Osteocyte (in vitro differentiated cells): ENCODE measurements at regions not wholly inside any gene's neighbourhood (a gene's known extent, or its start where the extent isn't known, plus 50 kb on each side); places are given as distances from the start of the nearest gene placed in this dataset.

Source experiments
- DNase-seq: peaks from one replicate; pipeline ENCODE4 v3.0.0; 2021; ENCODE audit warnings: mixed read lengths; ENCODE audit not compliant: unreplicated experiment; ENCODE audit errors: extremely low spot score
- H3K27ac Mint-ChIP-seq: one replicate; pipeline ENCODE4 v1.8.0; 2021; ENCODE audit warnings: mild to moderate bottlenecking, mixed read lengths; ENCODE audit not compliant: unreplicated experiment
- H3K27me3 Mint-ChIP-seq: one replicate; pipeline ENCODE4 v1.8.0; 2021; ENCODE audit warnings: mixed read lengths; ENCODE audit not compliant: unreplicated experiment
- H3K36me3 Mint-ChIP-seq: one replicate; pipeline ENCODE4 v1.8.0; 2021; ENCODE audit warnings: mixed read lengths; ENCODE audit not compliant: unreplicated experiment
- H3K4me1 Mint-ChIP-seq: one replicate; pipeline ENCODE4 v1.8.0; 2021; ENCODE audit warnings: mixed read lengths; ENCODE audit not compliant: unreplicated experiment
- H3K4me3 Mint-ChIP-seq: one replicate; pipeline ENCODE4 v1.8.0; 2021; ENCODE audit warnings: mild to moderate bottlenecking, moderate library complexity, mixed read lengths; ENCODE audit not compliant: unreplicated experiment
- H3K9me3 Mint-ChIP-seq: one replicate; pipeline ENCODE4 v1.8.0; 2021; ENCODE audit warnings: mixed read lengths; ENCODE audit not compliant: unreplicated experiment
- TF ChIP-seq, protein P1 (sequence below): fragments of 200-600 bp; sonication (generic); IDR thresholded peaks from 2 replicates; pipeline ENCODE4 v1.5.0; 2021; ENCODE audit warnings: antibody characterized with exemption, mild to moderate bottlenecking, moderate library complexity

GRCh38 chr7:85376589-85376988, 189.7 kb upstream of the SEMA3D start:
- TF ChIP-seq, protein P1, sequence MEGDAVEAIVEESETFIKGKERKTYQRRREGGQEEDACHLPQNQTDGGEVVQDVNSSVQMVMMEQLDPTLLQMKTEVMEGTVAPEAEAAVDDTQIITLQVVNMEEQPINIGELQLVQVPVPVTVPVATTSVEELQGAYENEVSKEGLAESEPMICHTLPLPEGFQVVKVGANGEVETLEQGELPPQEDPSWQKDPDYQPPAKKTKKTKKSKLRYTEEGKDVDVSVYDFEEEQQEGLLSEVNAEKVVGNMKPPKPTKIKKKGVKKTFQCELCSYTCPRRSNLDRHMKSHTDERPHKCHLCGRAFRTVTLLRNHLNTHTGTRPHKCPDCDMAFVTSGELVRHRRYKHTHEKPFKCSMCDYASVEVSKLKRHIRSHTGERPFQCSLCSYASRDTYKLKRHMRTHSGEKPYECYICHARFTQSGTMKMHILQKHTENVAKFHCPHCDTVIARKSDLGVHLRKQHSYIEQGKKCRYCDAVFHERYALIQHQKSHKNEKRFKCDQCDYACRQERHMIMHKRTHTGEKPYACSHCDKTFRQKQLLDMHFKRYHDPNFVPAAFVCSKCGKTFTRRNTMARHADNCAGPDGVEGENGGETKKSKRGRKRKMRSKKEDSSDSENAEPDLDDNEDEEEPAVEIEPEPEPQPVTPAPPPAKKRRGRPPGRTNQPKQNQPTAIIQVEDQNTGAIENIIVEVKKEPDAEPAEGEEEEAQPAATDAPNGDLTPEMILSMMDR = no peak
- no peak for DNase-seq
- H3K4me1 Mint-ChIP-seq = peaks cover 3% of the 10 kb centered on the region
- no peak overlapping the region for H3K27ac Mint-ChIP-seq
- no peaks in the 10 kb centered on the region for H3K36me3 Mint-ChIP-seq
- no peaks in the 10 kb centered on the region for H3K27me3 Mint-ChIP-seq
- no peak overlapping the region for H3K4me3 Mint-ChIP-seq
- H3K9me3 Mint-ChIP-seq = peaks cover 3% of the 10 kb centered on the region

DNA sequence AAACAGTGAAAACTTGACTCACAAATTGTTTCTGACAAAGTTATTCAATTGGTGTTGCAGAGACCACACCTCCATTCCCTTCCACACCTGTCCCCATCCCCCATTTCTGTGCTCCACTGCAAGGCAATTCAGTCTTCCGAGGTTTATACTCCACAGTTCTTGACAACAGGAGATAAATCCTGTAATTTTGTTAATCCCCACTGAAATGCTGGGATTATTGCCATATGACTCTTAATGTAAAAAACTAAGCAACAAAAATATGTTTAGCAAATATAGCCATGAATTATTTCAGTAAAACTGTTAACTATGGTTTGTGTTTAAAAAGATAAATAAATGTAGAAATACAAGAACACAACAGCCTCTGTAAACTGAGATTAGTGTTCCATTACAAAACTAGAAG, 170.1 kb upstream of the SEMA3D start:
- Mint-ChIP-seq H3K4me1 (no peaks in the 10 kb centered on the region), H3K9me3 (no peaks in the 10 kb centered on the region), H3K4me3 (no peak overlapping the region), H3K27me3 (no peaks in the 10 kb centered on the region), H3K36me3 (no peaks in the 10 kb centered on the region), H3K27ac (no peak overlapping the region)
- TF ChIP-seq, protein P1 = no peak
- DNase-seq = no peak

GRCh38 chr7:85343484-85343883, 156.6 kb upstream of the SEMA3D start:
- peaks cover 7% of the 10 kb centered on the region for H3K9me3 Mint-ChIP-seq
- TF ChIP-seq, protein P1 = no peak
- H3K27me3 Mint-ChIP-seq = no peaks in the 10 kb centered on the region
- H3K36me3 Mint-ChIP-seq = no peaks in the 10 kb centered on the region
- peaks cover 34% of the 10 kb centered on the region for H3K4me1 Mint-ChIP-seq
- no peak overlapping the region for H3K4me3 Mint-ChIP-seq
- DNase-seq = no peak
- no peak overlapping the region for H3K27ac Mint-ChIP-seq

GRCh38 chr7:85342781-85343180, 155.9 kb upstream of the SEMA3D start:
- TF ChIP-seq, protein P1 = no peak
- Mint-ChIP-seq H3K27me3 (no peaks in the 10 kb centered on the region), H3K36me3 (no peaks in the 10 kb centered on the region), H3K9me3 (peaks cover 7% of the 10 kb centered on the region), H3K27ac (no peak overlapping the region), H3K4me1 (peaks cover 41% of the 10 kb centered on the region), H3K4me3 (no peak overlapping the region)
- DNase-seq = no peak

- peaks cover 47% of the 10 kb centered on the region for H3K4me1 Mint-ChIP-seq
- H3K27me3 Mint-ChIP-seq = no peaks in the 10 kb centered on the region
- no peak for DNase-seq
- H3K27ac Mint-ChIP-seq = no peak overlapping the region
- H3K36me3 Mint-ChIP-seq = no peaks in the 10 kb centered on the region
- H3K9me3 Mint-ChIP-seq = peaks cover 7% of the 10 kb centered on the region
- H3K4me3 Mint-ChIP-seq = no peak overlapping the region
- TF ChIP-seq, protein P1 = no peak
These were observed 155.1 kb upstream of the SEMA3D start for GRCh38 chr7:85341973-85342372.
